ENCODE measurements at regions not wholly inside any gene's neighbourhood (a gene's known extent, or its start where the extent isn't known, plus 50 kb on each side); places are given as distances from the start of the nearest gene placed in this dataset.

DNA sequence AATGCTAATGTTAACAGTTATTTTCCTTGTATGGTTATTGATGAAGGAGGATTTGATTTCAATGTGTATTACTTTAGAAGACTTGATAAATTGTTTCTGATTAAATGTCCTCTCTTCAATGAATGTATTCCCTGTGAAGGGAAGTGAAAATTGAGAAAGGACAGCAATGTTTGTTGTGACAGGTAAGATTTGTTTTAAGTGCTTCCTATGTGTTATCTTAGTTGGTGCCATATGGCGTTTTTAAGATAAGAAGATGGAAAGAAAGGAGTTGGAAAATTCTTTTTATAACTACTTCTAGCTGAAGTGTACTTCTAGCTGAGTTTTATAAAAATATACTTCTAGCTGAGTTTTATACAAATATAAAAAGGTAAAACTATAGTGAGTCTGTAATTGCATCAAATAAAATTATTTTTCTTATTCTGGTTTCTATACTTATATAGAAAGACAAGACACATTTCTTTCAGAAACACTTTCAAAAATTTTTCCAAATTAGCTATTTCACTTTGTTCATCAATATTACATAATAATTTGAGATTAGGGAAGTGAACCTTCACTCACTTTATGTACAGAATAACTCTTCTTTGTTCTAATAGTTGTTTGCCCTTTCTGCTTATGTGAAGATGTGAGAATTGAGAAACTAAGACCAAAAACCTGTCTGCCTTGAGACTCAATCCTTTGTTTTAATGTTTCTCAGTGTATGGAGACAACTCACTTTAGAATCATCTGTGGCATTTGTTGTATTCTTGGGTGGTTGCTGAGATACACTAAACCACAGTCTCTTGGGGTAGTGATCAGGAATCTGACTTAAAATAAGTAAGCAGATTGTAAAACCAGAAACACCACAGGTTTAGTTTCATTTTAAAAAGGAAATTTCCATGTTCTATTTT, 382.9 kb upstream of the B3GALT2 start:
- TF ChIP-seq, protein P1, sequence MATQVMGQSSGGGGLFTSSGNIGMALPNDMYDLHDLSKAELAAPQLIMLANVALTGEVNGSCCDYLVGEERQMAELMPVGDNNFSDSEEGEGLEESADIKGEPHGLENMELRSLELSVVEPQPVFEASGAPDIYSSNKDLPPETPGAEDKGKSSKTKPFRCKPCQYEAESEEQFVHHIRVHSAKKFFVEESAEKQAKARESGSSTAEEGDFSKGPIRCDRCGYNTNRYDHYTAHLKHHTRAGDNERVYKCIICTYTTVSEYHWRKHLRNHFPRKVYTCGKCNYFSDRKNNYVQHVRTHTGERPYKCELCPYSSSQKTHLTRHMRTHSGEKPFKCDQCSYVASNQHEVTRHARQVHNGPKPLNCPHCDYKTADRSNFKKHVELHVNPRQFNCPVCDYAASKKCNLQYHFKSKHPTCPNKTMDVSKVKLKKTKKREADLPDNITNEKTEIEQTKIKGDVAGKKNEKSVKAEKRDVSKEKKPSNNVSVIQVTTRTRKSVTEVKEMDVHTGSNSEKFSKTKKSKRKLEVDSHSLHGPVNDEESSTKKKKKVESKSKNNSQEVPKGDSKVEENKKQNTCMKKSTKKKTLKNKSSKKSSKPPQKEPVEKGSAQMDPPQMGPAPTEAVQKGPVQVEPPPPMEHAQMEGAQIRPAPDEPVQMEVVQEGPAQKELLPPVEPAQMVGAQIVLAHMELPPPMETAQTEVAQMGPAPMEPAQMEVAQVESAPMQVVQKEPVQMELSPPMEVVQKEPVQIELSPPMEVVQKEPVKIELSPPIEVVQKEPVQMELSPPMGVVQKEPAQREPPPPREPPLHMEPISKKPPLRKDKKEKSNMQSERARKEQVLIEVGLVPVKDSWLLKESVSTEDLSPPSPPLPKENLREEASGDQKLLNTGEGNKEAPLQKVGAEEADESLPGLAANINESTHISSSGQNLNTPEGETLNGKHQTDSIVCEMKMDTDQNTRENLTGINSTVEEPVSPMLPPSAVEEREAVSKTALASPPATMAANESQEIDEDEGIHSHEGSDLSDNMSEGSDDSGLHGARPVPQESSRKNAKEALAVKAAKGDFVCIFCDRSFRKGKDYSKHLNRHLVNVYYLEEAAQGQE (IDR thresholded peaks at IDR 0.05; ENCODE audit: low read depth), result no peak
- TF ChIP-seq, protein P2, sequence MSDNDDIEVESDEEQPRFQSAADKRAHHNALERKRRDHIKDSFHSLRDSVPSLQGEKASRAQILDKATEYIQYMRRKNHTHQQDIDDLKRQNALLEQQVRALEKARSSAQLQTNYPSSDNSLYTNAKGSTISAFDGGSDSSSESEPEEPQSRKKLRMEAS (IDR thresholded peaks at IDR 0.05), result no peak
- no peak for TF ChIP-seq SRF (IDR thresholded peaks at IDR 0.05; ENCODE audit: low read depth)

Measured in HCT116 (cell line).